Mesenteric fat pad (tissue), 1 donor: ENCODE measurements at regions not wholly inside any gene's neighbourhood (a gene's known extent, or its start where the extent isn't known, plus 50 kb on each side); places are given as distances from the start of the nearest gene placed in this dataset.

Source experiments
- DNase-seq: peaks from one replicate; pipeline ENCODE4 v3.0.0-alpha.2; 2020; ENCODE audit warnings: low spot score
- donor health status: DM: yes; HTN: yes; CAD: no.

GRCh38 chr17:71237903-71238538 lies 882.8 kb upstream of the SOX9 start:
- DNase-seq: no peak

DNA sequence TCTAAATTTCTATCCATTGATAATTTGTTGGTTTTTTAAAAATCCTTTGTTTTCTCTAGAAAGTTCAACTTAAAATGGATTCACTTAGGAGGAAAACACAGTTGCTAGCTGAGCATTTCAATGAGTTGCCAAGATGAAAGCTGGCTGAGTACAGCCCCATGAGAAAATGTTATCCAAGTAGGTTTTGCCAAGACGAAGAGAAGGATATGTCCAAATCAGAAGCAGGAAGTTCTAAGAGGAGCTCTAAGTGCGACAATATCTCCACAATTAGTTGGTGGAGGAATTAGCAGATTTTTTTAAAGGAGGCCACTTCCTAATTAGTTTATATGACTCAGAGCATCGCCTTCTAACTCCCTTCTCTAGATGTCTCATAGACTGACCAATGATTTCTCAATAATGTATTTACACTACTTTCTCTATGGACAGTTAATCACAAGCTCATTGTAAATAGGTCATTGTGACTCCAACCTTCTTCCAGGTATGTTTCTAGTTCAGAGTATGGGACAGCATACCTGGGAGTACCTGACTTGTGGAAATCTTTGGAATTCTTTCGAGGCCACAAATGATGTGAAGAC lies 873.3 kb upstream of the SOX9 start:
- DNase-seq: no peak

DNA sequence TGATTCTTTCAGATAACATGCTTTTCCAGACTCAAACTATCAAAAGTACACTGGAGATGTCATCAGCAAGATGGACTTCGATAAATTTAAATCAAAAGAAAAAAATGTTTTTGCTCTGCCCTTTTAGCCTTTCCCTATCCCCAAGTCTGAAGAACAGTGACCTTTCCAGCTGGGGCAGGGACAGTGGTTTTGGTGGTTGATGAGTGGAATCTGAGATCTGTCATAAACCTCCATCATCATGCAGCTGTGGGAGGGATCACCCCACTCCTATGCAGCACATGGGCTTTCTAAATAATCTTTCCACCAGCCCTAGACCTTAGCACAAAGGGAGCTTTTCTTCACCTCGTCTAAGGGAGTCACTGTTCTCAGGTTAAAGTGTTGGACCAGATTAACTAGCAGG lies 869.5 kb upstream of the SOX9 start:
- no peak for DNase-seq

DNA sequence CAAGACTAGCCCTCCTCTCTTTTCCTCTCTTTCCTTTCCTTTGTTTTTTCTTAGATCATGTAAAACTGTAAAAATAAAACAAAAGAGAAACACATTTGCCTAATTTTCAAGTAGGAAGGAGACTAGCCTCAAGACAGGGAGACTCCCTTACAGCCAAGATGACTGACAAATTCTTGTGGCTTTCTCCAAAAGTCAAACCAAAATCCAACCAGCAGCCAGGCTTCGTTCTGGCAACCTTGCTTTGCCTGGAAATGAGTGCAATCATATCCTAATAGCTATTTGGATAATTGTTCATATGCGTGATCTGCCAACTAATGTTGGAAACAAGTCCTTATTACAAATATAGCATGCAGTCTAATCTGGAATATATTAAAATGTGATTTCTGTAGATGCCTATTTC lies 868.9 kb upstream of the SOX9 start:
- no peak for DNase-seq

DNA sequence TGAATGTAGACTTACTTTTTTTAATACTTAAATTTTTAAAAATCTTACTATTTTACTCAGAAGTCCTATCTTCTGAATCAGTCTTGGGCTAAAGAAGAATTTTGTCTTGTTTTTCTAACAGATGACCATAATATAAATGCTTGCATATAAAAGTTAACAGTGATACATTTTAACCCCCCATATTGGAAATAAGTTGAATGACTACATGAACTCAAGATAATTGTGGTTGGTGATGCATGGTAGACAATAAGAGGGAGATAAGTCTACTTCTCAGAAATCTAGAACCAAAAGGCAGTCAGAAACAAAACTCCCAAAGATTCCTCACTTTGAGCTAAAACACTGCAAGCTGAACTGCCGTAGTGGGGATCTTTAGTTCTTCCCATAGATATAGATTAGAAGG lies 868.4 kb upstream of the SOX9 start:
- DNase-seq: no peak

GRCh38 chr17:71257096-71257495 lies 863.7 kb upstream of the SOX9 start:
- no peak for DNase-seq

DNA sequence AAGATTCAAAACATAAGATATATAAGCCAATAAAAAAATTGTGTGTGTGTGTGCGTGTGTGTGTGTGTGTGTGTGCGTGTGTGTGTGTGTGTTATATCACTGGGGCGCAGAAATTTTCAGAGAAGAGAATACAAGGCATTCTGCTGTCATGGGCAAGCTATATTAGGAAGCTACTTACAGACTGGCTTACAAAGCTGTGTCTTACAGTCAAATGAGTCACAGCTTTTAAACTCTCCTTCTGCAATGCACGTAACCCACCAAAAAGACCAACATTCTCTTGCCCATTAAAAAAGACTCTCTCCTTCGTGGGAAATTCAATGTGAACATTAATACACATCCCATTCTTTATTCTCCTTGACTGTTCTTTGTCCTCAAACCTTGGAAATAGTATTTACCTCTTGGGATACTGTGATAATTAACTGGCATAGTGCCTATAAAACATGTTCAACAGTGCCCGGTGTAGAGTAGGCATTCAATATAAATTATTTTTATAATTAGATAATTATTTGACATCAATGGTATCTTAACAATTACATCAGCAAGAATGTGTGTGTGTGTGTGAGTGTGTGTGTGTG lies 860.4 kb upstream of the SOX9 start:
- no peak for DNase-seq

GRCh38 chr17:71262586-71262985 lies 858.2 kb upstream of the SOX9 start:
- no peak for DNase-seq

DNA sequence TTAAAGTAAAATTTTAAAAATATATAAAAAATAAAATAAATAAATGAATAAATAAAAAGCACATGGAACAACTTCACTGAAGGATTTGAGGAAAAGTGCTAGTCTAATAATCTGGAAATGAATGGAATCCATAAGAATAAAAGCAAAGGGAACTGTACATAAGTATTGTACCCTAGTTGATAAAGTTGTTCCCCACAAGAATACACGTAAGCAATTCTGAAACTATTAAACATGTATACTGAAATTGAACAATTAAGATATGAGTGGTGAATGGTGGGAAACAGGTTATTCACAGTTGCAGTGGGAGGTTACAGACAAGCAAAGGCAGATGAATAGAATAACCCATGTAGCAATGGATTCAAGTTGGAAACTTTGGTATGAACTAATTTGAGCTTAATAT lies 853.2 kb upstream of the SOX9 start:
- no peak for DNase-seq

DNA sequence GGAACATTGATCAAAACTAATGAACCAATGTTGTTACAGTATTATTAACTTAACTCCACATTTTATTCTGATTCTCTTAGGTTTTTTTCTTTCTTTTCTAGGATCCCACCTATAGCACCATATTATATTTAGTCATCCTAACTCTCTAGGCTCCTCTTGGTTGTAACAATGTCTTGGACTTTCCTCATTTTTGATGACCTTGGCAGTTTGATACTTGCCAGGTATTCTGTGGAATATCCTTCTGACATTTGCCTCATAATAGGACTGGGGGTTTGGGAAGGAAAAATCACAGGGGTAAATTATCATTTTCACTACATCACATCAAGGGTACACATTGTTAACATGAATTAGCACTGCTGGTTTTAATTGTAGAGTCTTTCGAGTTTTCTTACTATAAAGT lies 851.6 kb upstream of the SOX9 start:
- no peak for DNase-seq

- DNase-seq: no peak
Observed at GRCh38 chr17:71273441-71273840, 847.4 kb upstream of the SOX9 start.

GRCh38 chr17:71276079-71276478 lies 844.7 kb upstream of the SOX9 start:
- DNase-seq: no peak

DNA sequence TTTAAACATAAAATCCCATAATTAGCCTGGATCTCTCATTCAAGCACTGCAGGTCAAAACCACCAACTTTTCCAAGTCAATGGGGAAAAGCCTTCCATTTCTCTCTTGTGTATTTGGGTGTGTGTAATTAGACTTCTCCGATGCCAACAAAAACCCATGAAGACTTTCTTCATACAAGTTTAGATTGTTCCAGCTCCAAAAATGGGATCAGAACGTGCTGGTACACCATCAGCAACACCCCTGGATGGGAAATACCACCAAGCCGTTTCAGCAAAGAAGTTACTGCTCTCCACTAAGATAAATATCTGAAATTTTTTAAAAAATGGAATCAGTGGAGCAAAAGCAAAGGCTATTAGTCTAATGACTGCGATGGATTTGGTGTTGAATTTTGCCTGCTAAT lies 837.3 kb upstream of the SOX9 start:
- DNase-seq: no peak

- no peak for DNase-seq
Observed at GRCh38 chr17:71284032-71284755, 836.6 kb upstream of the SOX9 start.

GRCh38 chr17:71286625-71287024 lies 834.2 kb upstream of the SOX9 start:
- DNase-seq: no peak

DNA sequence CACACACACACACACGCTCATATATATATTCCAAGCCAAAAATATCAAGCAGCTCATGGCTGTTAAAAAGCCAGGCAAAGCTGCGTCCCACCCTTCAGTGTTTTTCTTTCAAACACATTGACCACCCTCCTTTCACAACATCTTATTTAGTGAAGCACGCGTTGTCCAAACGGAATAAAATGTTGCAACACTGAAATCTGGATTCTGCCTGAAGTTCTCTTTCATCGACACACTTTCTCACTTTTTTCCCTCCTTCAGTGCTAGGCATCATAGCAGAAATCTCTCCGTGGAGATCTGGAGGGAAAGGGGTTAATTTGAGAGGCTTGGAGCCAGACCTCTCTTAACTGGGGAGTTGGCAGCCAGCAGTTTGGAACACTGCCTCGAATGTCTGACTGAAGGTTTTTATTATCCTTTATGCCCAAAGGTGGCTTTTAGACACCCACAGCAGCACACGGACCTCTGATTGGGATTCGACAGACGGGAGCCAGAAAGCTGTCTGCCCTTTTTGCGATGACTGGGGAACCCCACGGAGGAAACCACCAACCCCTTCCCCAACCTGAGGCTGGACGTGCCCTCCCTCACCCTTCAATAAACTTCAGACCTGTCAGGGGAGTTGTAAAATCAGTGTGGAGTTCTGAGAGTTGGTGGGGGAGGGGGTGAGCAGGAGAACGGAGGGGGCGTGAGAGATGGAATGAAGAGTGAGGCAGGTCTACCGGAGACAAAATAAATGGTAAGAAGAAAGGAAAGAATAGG lies 833.6 kb upstream of the SOX9 start:
- no peak for DNase-seq

- DNase-seq: no peak
Observed at GRCh38 chr17:71292006-71292405, 828.8 kb upstream of the SOX9 start.

DNA sequence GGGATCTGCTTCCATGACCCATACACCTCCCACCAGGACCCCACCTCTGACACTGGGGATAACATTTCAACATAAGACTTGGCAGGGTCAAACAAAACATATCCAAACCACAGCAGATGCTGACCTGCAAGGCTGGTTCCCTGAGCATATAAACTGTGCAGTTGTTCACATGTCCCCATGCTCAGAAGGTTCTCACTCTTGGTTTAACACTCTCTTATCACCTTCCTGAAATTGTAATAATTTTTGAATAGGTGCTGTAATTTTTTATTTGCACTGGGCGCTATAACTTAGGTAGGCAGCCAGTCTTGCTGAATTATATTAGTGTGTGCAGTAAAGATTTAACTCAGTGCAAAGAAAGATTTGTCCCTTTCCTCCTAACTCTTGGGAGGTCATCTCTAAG lies 824.8 kb upstream of the SOX9 start:
- DNase-seq: no peak

GRCh38 chr17:71301063-71301462 lies 819.8 kb upstream of the SOX9 start:
- DNase-seq: no peak

GRCh38 chr17:71302721-71303549 lies 817.9 kb upstream of the SOX9 start:
- DNase-seq: no peak
